DMS153 (cell line): ENCODE measurements at regions not wholly inside any gene's neighbourhood (a gene's known extent, or its start where the extent isn't known, plus 50 kb on each side); places are given as distances from the start of the nearest gene placed in this dataset.

Source experiments
- DNase-seq: peaks from one replicate; lab custom pipeline; 2025; lab: John Stamatoyannopoulos, UW

DNA sequence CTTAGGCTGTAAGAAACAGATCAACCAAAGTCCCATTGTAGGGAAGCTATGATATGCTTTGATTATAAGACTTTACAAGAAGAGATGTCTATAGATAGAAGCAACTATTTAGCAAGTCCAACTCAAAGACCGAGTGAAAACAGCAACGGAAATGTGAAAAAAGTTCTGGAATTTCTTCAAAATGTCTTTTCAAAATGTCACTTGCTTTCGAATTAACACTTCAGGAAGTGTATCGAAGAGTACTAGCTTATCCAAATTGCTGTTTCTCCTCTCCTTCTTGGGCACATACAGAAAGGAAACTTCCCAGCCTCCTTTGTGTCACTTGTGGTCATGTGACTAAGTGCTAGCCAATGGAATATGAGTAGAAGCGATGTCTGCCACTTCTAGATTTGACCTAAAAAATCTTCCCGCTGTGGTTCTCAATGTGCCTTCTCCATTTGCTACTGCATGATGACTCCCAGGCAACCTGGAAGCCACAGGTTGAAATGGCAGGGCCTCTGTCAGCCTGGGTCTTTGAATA is 89.9 kb downstream of the TSEN15 start:
- DNase-seq, result no peak

DNA sequence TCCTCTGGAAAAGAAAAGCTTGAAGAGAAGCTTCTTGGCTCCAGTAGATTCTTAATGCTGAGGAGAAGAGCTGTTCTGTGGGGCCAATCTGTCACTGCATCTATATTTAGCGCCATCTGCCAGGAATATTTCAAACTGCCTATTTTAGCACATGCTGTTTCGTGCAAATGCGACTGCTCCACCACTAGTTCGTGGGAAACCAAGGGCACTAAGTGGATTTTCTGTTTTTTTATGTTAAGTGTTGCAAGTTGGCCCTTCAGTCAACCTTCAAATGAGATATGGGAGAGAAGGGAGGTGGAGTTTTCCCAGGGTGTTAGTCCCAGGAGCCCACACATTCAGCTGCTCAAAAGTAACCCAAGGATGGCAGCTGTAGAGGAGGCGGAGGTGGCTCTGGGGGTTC is 91.9 kb downstream of the TSEN15 start:
- no peak for DNase-seq

DNA sequence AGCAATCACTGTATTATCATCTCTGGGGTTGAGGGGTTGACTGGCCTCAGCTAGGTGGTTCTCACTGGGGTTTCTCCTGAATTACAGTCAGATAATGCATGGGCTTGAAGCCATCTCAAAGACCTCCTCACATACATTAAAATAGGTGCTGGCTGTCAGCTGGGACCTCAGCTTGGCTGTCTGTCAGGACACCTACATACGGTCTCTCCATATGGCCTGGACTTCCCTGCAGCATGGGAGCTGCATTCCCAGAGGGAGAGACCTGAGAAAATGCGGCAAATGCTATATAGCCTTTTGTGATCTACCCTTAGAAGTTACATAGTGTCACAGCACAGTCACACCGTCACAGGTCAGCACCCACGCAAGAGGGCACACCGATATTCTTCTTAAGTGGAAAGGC is 93.6 kb downstream of the TSEN15 start:
- DNase-seq, result no peak

DNA sequence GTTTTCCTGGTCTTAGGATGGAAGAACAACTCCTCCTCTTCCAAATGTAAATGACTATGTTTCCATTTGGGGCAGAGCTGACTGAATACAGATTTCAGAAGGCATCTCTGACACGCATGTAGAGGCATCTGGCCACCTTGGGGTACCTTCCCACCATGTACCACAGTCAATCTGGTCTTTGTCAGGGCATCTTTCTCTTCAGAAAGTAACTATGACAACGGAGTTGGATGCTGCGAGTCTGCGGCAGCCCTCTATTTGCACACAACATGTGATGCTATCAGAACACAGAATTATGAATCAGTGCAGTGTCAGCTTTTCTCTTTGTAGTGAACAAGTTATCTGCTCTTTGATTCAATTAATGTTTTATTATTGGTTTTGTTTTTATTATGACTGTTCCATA is 94.7 kb downstream of the TSEN15 start:
- DNase-seq, result no peak

DNA sequence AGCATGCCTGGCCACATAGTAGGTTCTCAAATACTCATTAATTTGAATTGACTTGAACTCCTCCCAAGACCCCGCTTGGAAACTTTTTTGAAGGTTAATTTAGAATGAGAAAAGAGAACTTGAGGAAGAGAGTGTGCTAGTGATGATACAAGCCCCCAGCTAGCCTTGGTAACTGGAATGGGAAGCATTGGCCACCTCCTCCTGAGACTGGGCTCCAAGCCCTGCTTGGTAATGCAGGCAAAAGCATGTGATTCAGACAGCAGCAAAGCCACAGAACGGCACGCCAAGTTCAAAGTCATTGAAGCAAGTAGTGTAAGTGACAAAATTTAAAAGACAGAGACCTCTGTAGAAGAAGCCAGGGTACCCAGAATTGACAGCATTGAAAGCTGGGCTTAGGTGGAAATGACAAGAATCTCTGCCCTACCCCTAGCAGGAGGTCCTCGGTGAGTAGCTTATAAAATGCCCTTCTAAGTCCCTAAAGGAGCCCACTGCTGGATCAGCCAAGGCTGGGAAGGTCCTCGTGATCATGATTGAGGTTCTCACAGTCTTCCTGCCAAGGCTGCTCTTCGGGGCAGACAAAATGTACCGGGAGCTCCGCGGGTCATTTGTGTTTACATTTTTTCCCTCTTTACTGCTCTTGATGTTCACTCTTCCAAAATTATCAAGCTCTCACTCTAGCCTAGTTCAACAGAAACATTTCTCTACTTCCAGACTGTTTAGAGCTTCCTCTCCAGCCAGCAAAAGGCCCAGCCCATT is 99.4 kb downstream of the TSEN15 start:
- no peak for DNase-seq

DNA sequence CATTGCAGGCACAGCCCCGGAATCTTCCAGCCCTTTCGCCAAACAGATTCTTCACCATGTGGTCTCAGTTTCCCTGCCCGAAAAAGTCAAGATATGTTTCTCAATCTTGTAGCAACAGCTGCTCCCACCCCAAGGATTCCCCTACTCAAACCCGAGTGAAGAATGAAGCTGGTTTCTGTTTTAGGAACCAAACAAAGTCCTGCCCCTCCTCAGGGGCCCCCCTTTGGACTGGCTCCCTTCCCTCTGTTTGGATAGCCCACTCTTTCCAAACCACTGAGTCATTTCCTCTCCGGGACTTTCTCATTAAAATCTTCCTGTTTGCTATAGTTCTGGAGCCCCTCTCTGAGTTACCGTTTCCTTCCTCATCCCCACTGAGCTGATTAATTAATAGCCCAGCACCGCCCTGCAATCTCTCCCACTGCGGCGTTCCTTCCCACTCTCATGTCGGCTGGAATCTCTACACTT is 100.9 kb downstream of the TSEN15 start:
- DNase-seq, result no peak

DNA sequence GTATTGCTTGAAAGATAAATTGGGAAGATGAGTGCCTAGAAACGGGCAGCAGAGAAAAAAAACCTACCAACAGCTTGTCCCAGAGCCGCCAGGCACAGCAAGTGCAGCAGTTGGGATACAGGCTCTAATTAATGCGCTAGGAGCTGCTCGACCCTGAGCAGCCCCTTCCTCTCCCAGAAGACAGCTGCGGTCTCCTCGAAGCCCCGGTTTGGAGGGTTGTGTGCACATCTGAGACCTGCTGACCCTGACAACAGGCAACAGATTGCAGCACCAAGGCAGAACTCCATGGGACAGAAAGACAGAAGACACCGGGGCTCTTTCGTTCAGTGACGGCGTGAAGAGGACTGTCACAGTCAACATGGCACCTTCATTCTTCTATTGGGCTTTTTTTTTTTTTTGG is 101.4 kb downstream of the TSEN15 start:
- no peak for DNase-seq

DNA sequence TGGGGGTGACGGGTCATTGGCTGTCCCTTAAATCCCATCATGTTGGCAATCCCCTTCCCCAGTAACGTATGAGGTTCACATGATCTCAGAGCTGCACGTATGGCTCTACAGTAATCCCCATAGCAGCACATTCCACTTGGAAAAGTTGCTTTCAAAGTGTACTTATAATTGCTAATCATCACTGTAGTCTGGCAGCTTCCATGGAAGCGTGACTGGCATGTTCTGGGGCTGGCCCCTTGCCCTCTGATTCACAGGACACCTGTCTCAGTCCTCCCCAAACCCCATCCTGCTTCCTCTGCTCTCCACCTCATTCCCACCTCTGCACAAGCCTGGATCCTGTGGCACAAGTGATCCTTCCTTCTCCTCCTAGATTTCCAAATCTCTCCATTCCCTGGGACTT is 102.2 kb downstream of the TSEN15 start:
- DNase-seq, result no peak

DNA sequence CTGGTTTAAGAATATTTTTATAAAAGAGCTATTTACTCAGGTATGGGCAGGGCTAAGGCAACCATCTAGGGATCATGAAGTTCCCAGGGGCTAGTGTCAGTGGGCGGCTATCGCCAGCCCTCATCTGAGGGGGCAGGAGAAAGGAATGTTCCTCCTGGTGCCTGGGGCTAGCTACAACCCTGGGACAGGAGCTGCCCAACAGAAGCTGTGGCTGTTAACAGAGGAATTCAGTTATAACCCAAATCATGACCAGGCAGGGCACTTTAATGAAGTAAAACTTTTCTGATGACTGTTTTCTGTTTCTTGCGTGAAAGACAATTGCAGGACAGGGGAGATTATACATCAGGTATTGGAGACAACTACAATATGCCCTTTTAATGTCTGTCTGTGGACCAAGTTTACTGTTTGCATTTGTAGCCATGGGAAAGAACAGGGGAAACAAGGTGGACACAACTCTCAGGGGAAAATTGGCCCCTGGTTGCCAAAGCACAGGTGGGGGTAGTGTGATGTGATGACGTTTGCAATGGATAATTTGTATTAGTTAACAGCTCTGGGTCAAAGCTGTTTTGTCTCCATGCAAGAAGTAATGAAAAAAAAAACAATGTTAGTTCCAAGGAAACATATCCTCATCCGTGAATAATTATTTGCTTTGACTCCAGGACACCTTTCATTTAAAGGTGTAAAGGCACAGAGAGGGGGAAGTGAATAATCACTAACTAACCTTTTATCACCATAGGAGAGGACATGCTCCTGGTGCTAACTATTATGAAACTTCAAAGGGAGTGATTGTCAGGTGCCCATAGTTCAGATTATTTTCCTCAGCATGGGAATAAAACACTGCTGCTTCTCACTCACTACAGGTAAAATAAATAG is 105.2 kb downstream of the TSEN15 start:
- DNase-seq, result no peak

DNA sequence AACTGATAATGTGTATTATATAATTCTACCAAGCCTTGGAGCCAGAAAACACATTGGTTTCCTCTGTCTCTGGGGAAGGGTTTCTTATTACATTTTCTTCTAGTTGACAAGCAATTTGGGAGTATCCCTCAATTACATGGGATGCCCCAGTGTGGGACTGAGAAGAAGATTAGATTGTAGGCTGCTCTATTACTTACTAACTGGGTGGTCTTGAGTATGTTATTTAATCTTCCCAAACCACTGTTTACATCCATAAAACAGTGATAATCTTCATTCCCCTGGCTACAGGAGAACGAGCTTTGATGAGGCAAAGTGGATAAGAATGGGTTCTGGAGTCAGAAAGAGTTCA is 105.8 kb downstream of the TSEN15 start:
- DNase-seq, result no peak

DNA sequence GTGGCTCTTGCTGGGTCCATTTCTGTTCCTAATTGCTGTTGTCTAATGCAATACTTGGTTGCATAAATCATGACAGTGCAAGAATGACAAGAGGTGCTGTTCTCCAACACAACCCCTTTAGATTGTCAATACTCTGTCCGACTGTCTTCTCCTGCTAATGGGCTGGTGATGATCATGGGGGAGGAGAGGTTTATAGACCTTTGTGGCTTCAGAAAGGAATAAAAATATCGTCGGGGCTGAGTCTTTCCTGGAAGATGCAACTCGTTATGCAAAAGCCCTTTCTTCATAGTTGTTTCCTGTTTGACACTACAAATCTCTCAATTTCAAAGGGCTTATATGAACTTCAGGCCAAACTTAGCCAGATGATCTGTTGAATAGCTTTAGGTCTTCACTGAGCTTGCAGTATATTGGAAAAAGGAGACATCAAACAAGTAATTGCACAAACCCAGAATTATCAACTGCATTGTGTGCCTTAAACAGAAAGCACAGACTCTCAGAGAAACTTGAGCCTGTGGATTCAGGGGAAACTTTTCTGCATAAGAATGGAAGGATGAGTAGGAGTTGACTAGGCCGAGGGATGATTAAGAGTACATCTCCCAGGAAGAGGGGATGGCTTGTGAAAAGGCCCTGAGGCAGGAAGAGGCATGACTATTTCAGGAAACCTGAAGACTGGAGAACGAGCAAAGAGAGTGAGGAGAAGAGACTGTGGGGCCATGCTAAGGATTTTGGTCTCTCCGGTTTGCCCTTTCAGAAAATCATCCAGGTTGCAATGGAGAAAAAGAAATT is 107.6 kb downstream of the TSEN15 start:
- DNase-seq, result no peak

DNA sequence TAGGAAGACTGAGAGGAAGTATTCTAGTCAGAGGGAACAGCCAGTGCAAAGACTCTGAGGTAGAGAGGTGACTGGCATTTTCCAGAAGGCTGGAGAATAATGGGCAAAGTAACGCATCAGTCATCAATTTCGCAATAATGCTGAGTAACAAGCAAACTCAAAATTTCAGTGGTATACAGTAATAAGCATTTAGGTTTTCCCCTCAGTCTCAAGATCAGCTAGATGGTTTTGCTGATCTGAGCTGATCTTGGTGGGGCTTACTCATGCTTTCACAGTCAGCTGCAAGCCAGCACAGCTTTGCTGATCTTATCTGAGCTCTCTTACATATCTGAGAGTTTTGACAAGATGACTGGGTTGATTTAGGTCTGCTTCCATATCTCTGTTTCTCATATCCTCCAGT is 108.7 kb downstream of the TSEN15 start:
- no peak for DNase-seq

DNA sequence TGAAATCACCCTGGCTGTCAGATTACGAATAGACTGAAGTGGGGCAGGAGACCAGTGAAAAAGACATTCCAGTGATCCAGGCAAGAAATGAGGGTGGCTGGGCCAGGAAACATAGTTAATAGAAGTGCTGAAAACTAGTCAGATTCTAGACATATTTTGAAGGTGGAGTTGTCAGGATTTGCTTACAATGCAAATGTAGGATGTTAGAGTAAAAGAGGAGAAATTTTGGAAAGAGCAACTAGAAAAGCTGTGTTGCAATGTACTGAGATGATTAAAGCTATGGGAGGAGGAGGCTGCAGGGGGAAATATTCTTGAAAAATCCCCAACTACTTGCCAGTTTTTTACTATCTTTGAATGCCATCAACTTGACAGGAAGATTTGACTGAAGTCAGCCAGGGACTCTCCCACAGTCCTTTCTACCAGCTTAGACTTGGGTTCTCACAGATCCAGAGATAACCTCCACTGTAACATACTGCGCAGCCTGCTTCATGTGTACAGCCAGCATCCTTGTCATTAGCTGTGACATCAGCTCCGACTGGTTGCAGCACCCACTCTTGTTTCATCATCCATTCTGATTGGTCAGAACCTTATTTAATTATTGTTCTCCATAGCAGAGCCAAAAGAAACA is 109.7 kb downstream of the TSEN15 start:
- no peak for DNase-seq

DNA sequence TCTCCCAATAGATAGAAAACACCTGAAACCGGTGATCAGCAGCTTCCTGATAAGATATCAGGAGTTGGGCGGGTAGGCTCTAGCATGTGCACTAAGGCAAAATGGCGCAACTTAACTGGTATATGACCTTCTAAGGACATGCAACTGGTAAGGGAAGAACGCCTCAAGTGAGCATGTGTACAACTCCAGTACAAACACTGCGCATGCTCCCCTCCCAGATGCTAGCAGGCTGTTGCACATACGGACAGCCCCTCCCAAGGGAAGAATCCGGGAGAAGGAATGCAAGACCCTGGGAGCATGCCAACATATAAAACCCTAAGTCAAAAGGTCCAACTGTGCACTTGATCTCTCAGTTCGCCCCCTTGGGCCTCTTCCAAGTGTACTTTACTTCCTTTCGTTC is 110.8 kb downstream of the TSEN15 start:
- no peak for DNase-seq

DNA sequence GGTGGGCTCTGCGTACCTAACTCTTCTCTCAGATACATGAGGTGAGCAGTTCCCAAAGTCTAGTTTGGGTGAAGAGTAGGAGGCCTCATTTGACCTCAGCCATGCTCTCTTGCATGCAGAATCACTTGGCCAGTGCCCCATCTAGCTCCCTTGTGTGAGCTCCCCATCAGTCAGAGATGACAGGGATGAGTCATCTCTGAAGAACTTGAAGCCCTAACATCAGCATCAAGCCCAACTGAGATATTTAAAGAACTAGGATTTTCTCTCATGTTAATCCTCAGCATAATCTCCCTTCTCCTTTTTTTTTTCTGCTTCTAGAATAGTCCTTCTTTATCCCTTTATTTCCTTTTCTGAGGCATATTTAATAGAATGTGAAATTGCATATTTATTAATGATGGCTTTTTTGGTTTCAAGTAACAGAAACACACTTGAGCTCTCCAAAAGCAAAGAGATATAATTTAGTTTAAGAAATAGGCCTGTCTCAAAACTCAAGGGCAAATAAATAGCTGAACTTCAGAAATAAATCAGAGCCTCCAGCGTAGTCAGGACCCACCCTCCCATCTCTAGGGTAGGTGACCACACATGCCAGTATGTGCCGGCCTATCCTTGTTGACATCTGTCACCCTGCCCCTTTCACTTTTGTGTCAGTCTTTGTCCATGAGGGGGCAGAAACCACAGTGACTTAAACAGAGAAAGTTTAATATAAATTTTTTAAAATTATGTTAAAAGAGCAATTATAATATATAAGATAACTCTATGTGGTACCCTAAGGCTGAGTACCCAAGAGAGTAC is 112.3 kb downstream of the TSEN15 start:
- DNase-seq, result no peak

DNA sequence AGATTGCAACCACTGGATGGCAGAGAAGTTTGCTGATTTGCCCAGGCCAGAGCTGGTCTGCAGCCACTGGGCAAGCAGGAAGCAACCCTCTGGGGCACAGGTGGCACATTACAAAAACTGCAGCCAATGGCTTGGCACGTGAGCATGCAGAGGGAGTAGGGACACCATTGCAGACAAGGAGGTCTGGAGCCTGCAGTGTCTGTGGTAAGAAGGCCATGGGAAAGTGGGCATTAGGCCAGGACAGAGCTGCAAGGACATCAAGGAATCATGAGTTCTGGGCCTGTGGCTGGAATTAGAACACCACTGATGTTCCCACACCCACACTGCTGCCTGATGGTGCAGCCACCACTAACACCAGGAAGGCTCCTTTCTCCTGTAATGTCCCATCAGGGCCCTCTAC is 113.0 kb downstream of the TSEN15 start:
- no peak for DNase-seq

DNA sequence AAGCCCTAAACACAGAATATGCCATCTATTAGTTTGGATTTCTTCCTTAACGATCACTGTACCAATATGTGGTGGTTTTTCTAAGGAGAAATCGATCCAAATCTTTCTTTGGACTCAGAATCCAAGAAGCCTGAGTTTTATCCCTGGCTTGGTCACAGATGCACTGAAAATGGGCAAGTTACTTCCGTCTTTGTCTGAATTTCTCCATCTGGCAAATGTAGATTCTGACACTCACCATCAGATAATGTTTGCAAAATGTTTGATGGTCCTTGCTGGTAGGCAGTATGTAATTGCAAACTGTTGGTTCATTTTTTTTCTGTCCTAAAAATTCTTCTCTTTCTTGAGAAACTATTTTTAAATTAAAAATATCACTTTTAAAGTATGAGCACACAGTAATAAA is 115.0 kb downstream of the TSEN15 start:
- DNase-seq, result no peak

DNA sequence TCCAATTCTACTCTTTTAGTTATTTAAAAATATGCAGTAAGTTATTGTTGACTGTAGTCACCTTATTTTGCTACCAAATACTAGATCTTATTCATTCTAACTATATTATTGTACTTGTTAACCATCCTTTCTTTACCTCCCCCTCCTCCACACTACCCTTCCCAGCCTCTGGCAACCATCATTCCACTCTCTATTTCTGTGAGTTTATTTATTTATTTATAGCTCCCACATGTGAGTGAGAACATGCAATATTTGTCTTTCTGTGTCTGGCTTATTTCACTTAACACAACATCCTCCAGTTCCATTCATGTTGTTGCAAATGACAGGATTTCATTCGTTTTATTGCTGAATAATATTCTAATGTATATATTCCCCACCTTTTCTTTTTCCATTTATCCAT is 115.8 kb downstream of the TSEN15 start:
- DNase-seq, result no peak

DNA sequence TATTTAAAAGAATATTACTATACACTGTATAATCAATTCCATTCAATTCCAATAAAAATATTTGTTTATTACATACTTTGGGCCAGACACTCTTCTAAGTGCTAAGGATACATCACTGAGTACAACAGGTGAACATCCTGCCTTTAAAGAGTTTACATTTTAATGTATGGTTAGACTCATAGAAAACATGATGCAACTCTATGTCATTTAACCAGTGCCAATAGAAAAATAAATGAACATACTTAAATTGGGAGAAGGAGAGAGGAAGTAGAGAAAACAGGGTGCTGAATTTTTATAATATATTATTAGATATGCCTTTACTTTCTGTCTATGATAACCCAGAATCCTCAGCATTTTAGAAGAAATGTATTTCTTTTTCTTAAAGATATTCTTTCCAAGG is 119.2 kb downstream of the TSEN15 start:
- DNase-seq, result no peak

DNA sequence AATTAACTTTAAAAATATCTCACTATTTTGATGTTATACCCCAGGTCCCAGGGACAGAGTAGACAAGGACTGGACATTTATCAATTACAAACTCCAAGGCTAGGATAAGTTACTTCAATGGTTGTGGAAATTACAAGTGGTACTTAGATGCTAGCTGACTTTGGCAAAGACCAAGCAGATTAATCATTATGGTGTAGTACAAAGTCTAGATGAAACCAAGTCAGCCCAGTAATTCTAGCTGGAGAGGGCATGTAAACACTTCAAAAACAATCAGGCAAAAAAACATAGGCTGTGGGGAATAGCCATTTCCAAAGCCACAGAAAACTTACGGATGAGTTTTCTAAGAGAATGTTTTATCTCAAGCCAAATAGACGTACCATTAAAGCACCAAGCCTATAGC is 124.5 kb downstream of the TSEN15 start:
- DNase-seq, result no peak

DNA sequence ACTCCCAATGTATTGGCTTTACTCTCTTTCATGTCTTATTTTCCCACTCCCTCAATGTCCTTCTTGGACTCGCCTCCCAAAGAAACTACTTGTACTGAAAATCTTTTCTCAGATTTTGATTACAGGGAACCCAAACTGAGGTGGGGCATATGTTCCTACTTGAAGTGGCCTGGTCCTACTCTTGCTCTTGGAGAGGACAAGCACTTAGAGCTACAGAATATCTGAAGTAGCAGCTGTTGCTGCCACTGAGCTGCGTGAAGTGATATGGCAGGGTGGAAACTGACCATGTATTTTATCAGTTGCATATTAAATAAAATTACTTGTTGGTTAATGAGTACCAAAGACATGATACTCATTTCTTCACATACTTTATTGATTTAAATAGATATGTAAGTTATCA is 129.5 kb downstream of the TSEN15 start:
- DNase-seq, result no peak
